ENCODE measurements at regions not wholly inside any gene's neighbourhood (a gene's known extent, or its start where the extent isn't known, plus 50 kb on each side); places are given as distances from the start of the nearest gene placed in this dataset.

DNA sequence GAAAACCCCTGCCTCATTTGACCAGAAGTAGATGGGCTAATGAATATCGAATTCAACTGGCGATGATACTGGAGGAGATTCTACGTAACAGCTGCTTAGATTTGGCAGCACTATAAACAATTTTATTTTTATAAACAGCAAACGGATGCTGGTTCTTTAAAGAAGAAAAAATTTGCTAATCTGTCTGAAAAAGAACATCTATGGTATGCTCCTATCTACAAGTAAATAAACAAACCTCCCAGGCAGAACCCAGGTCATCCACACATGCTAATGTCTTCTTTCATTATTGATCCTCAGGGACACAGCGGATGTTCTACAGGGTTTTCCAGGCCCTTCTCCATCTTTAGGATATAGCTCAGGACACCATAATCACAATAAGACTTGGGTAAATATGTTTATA is 291.3 kb downstream of the ALDH8A1 start:
- no peak overlapping the region for H2AFZ ChIP-seq (ENCODE audit: low read length)

More for the DNA sequence above, 291.3 kb downstream of the ALDH8A1 start:
- POLR2A ChIA-PET (ENCODE audit: partially characterized antibody) = no interaction called here
- Histone ChIP-seq H2BK5ac (ENCODE audit: low read depth, low read length) (no peak overlapping the region), H3K4me2 (ENCODE audit: insufficient read depth in 1 of 2, low read depth in 2 of 2, low read length in 2 of 2) (no peak overlapping the region), H2AK5ac (ENCODE audit: low read depth, low read length) (no peak overlapping the region), H3K4me1 (replicated peaks in 1 of 4; ENCODE audit: control insufficient read depth in 3 of 4, insufficient read depth in 4 of 4, low read length in 3 of 4) (no peaks in the 10 kb centered on the region), H3K4me3 (ENCODE audit: extremely low read depth in 1 of 4, insufficient read depth in 2 of 4, low read depth in 3 of 4, low read length in 4 of 4) (no peak overlapping the region), H4K8ac (ENCODE audit: extremely low read depth, insufficient read depth, low read length) (no peak overlapping the region), H4K5ac (ENCODE audit: insufficient read length, low read depth, low read length) (no peak overlapping the region), H2BK15ac (ENCODE audit: low read length) (no peak overlapping the region), H3K14ac (ENCODE audit: insufficient read length) (no peak overlapping the region), H3K9me3 (ENCODE audit: insufficient read depth in 2 of 2, low read depth in 1 of 2, low read length in 1 of 2) (no peaks in the 10 kb centered on the region), H3K56ac (replicated peaks; ENCODE audit: insufficient read length, low read depth, low read length) (no peak overlapping the region), H3K79me1 (ENCODE audit: low read depth, low read length) (no peaks in the 10 kb centered on the region), H3K18ac (ENCODE audit: extremely low read depth, low read length) (no peak overlapping the region), H3K36me3 (ENCODE audit: control insufficient read depth in 2 of 4, insufficient read depth in 4 of 4, low read length in 3 of 4) (no peaks in the 10 kb centered on the region), H3K4ac (replicated peaks; ENCODE audit: insufficient read length, low read depth, low read length) (no peak overlapping the region), H4K91ac (replicated peaks; ENCODE audit: insufficient read length, low read length) (no peak overlapping the region), H3K79me2 (ENCODE audit: control insufficient read depth in 1 of 2, insufficient read depth in 2 of 2, low read length in 2 of 2) (no peaks in the 10 kb centered on the region), H3K9ac (replicated peaks in 1 of 4; ENCODE audit: extremely low read depth in 1 of 4, low read depth in 3 of 4, low read length in 3 of 4) (no peak overlapping the region), H3K27ac (ENCODE audit: low read depth, low read length) (no peak overlapping the region), H3K23me2 (ENCODE audit: low read depth, low read length) (no peaks in the 10 kb centered on the region), H3K27me3 (replicated peaks in 1 of 4; ENCODE audit: control insufficient read depth in 3 of 4, extremely low read depth in 1 of 4, insufficient read depth in 3 of 4, low read length in 3 of 4) (no peaks in the 10 kb centered on the region), H3K23ac (ENCODE audit: insufficient read length) (no peak overlapping the region), H2BK12ac (ENCODE audit: low read depth, low read length) (no peak overlapping the region), H2BK20ac (ENCODE audit: low read length) (no peak overlapping the region), H4K20me1 (replicated peaks in 1 of 2; ENCODE audit: control insufficient read depth in 1 of 2, insufficient read depth in 2 of 2, low read length in 2 of 2) (no peaks in the 10 kb centered on the region), H2BK120ac (replicated peaks; ENCODE audit: low read depth, low read length) (no peak overlapping the region)
- DNase-seq (ENCODE audit: low read depth in 1 of 2, low spot score in 2 of 2) = no peak
- FAIRE-seq = no peak
- CTCF ChIA-PET (ENCODE audit: partially characterized antibody) = interaction anchor here (0.7 to 5.0 kb wide), 5 partner anchors 17 to 484 kb away, joined by 3 to 23 read pairs (median 4); no protein-coding TSS in a partner anchor
- TF ChIP-seq SIRT6 (IDR thresholded peaks at IDR 0.05; ENCODE audit: low read length) (no peak), SAP30 (IDR thresholded peaks at IDR 0.05; ENCODE audit: insufficient read depth, insufficient replicate concordance, low read length) (no peak), KDM4A (IDR thresholded peaks at IDR 0.05; ENCODE audit: low read depth, low read length, severe bottlenecking) (no peak), GABPA (IDR thresholded peaks at IDR 0.05; ENCODE audit: borderline replicate concordance, insufficient read depth, low read length) (no peak), SP4 (IDR thresholded peaks at IDR 0.05; ENCODE audit: low read length) (no peak), SP2 (IDR thresholded peaks at IDR 0.05; ENCODE audit: low read length) (no peak), RXRA (IDR thresholded peaks at IDR 0.05; ENCODE audit: insufficient read depth, low read depth, low read length) (no peak), POLR2AphosphoS5 (IDR thresholded peaks at IDR 0.05; ENCODE audit: low read depth, low read length) (no peak), GTF2F1 (IDR thresholded peaks at IDR 0.05; ENCODE audit: borderline replicate concordance, low read depth, low read length) (no peak), CREB1 (IDR thresholded peaks at IDR 0.05) (no peak), RAD21 (IDR thresholded peaks at IDR 0.05 in 1 of 2, conservative IDR thresholded peaks at IDR 0.05 in 1 of 2; ENCODE audit: low read depth in 2 of 2, low read length in 2 of 2) (no peak), SP1 (IDR thresholded peaks at IDR 0.05; ENCODE audit: low read depth, low read length) (no peak), CEBPB (IDR thresholded peaks at IDR 0.05; ENCODE audit: low read depth, low read length) (no peak), TAF7 (optimal IDR thresholded peaks at IDR 0.05; ENCODE audit: borderline replicate concordance, low read depth, low read length) (no peak)
- WGBS, 2 experiments (ENCODE audit: extremely low coverage in 1 of 2, insufficient coverage in 1 of 2, insufficient read length in 1 of 2, insufficient replicate concordance in 2 of 2, low coverage in 1 of 2, low lambda C conversion rate in 2 of 2, missing lambda C conversion rate in 1 of 2) = 93% methylated on average over 5 of the region's 5 CpGs; no CpG with 5 or more reads in 1 of the 2 experiments
